OCI-LY3 (cell line): ENCODE measurements at regions not wholly inside any gene's neighbourhood (a gene's known extent, or its start where the extent isn't known, plus 50 kb on each side); places are given as distances from the start of the nearest gene placed in this dataset.

Experiments used
- EZH2phosphoT487 ChIP-seq: fragments of 200-600 bp; shearing (Covaris generic); IDR thresholded peaks from 2 replicates; pipeline ENCODE4 v1.6.1; 2018; ENCODE audit warnings: antibody characterized with exemption, mixed run types, low read depth
- TF ChIP-seq, protein P1 (sequence below): fragments of 200-600, 300-600 bp; sonication (generic); IDR thresholded peaks from 2 replicates; pipeline ENCODE4 v1.5.1; 2014; ENCODE audit warnings: antibody characterized with exemption, low read length, low read depth

DNA sequence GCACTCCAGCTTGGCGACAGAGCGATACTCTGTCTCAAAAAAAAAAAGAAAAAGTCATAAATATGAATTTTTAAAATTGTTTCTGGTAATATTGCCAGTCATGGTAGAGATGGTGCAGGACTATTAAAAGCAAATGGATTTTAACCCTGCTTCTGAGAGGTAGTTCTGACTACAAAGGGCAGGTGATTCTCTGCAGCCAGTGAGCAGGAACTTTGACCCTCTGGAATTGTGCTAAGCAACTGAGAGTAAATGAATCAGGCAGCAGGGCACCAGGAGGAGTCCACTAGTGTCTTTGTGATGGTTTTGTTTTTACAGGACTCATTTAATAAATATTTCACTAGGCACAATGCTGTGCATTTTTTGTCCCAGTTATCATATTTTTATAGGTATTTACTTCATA, 781.2 kb downstream of the TLE4 start:
- TF ChIP-seq, protein P1, sequence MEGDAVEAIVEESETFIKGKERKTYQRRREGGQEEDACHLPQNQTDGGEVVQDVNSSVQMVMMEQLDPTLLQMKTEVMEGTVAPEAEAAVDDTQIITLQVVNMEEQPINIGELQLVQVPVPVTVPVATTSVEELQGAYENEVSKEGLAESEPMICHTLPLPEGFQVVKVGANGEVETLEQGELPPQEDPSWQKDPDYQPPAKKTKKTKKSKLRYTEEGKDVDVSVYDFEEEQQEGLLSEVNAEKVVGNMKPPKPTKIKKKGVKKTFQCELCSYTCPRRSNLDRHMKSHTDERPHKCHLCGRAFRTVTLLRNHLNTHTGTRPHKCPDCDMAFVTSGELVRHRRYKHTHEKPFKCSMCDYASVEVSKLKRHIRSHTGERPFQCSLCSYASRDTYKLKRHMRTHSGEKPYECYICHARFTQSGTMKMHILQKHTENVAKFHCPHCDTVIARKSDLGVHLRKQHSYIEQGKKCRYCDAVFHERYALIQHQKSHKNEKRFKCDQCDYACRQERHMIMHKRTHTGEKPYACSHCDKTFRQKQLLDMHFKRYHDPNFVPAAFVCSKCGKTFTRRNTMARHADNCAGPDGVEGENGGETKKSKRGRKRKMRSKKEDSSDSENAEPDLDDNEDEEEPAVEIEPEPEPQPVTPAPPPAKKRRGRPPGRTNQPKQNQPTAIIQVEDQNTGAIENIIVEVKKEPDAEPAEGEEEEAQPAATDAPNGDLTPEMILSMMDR, result no peak
- TF ChIP-seq EZH2phosphoT487, result no peak
